Cardiac fibroblast (primary cell): ENCODE measurements at regions not wholly inside any gene's neighbourhood (a gene's known extent, or its start where the extent isn't known, plus 50 kb on each side); places are given as distances from the start of the nearest gene placed in this dataset.

Experiments
- DNase-seq, 2 donors: peaks; one replicate each; pipeline versions ENCODE4 v3.0.0 to v3.0.0-alpha.2; 2010; ENCODE audit warnings: low read depth in 2 of 2
- H3K4me3 ChIP-seq, 2 donors: replicated peaks in 1 of 2; 1 replicate in 1 of 2; 2 replicates in 1 of 2; pipeline ENCODE4 v1.5.1; 2011; ENCODE audit warnings: low read depth in 2 of 2, low read length in 2 of 2, mild to moderate bottlenecking in 2 of 2, moderate library complexity in 1 of 2
- TF ChIP-seq, protein P1 (sequence below): IDR thresholded peaks from one replicate; pipeline ENCODE4 v1.5.1; 2011; ENCODE audit warnings: low read depth, mild to moderate bottlenecking, low read length, inconsistent platforms

DNA sequence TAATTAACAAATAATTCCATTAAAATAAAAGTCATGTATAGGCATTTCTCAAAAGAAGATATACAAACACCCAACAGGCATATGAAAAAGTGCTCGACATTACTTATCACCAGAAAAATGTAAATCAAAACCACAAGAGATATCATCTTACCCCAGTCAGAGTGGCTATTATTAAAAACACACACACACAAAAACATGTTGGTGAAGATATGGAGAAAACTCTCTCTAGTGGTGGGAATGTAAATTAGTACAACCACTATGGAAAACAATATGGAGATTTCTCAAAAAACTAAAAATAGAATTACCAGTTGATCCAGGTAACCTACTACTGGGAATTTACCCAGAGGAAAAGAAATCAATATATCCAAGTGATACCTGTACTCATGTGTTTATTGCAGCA lies 966.3 kb upstream of the POU3F3 start:
- no peak for DNase-seq
- TF ChIP-seq, protein P1, sequence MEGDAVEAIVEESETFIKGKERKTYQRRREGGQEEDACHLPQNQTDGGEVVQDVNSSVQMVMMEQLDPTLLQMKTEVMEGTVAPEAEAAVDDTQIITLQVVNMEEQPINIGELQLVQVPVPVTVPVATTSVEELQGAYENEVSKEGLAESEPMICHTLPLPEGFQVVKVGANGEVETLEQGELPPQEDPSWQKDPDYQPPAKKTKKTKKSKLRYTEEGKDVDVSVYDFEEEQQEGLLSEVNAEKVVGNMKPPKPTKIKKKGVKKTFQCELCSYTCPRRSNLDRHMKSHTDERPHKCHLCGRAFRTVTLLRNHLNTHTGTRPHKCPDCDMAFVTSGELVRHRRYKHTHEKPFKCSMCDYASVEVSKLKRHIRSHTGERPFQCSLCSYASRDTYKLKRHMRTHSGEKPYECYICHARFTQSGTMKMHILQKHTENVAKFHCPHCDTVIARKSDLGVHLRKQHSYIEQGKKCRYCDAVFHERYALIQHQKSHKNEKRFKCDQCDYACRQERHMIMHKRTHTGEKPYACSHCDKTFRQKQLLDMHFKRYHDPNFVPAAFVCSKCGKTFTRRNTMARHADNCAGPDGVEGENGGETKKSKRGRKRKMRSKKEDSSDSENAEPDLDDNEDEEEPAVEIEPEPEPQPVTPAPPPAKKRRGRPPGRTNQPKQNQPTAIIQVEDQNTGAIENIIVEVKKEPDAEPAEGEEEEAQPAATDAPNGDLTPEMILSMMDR: no peak
- no peak overlapping the region for H3K4me3 ChIP-seq

DNA sequence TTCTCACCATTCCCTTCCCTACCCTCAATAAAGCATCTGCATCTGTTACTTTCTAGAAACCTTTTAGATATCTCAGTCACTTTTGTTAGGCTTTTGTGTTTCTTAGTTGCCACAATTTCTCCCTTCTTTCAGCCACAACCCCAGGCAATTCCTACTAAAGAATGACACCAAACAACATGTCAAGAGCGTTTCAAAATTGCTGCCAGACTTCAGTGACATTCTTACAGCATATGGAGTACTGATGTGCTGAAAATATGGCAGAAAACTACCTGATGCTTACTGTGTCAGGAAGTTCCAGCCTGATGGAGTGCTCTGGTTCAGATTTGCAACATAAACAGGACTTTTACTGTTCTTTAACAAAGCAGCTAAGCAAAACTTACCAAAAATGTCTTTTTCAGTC lies 957.7 kb upstream of the POU3F3 start:
- no peak overlapping the region for H3K4me3 ChIP-seq
- TF ChIP-seq, protein P1: no peak
- DNase-seq: no peak

DNA sequence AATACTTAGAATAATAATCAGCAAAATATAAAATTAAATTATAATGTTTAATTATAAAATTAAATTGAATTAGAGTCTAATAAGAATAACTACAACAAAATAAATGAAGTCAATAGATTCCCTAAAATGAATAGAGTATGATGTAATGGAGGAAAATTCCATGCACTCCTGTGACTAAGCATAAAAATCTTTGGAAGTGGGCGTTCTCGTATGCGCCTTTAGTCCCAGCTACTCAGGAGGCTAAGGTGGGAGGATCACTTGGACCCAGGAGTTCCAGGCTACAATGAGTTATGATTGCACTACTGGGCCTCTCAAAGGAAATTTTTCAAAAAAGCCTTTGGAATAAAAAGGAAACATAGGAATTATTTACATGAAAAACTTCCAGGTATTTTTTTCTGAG lies 955.4 kb upstream of the POU3F3 start:
- DNase-seq: no peak
- TF ChIP-seq, protein P1: no peak
- H3K4me3 ChIP-seq: no peak overlapping the region

DNA sequence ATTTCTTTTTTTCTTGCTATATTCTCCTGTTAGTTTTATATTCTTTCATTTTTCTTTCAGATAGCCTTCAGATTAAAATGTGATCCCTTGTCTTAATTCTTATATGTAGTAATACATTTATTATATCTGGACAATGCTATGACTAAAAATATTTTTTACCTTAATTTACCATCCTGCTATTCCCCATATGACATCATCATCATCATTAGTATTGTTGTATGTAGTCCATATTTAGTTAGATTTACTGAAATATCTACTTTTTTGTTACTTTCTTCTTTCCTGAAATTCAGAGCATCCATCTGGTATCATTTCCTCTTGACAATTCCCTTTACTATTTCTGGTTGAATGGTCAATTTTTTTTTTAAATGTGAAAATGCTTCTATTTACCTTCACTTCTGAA lies 951.6 kb upstream of the POU3F3 start:
- H3K4me3 ChIP-seq: no peak overlapping the region
- DNase-seq: no peak
- TF ChIP-seq, protein P1: no peak

DNA sequence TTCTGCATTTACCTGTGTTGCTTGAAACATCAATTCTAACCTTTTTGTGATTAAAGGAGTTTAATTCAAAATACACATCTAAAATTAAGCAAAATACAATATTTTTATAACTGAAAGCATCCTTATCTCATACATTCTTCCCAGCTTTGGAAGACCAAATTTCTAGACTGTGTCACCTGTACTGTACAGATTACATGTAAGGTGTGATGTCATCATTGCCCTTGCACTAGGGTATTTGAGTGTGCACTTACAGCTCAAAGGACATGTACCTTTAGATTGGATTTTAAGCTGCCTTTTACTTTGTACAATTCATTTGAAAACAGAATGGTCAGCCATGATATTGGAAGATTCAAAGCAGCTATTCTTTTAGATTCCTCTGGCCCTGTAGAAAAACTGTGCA lies 932.8 kb upstream of the POU3F3 start:
- TF ChIP-seq, protein P1: no peak

DNA sequence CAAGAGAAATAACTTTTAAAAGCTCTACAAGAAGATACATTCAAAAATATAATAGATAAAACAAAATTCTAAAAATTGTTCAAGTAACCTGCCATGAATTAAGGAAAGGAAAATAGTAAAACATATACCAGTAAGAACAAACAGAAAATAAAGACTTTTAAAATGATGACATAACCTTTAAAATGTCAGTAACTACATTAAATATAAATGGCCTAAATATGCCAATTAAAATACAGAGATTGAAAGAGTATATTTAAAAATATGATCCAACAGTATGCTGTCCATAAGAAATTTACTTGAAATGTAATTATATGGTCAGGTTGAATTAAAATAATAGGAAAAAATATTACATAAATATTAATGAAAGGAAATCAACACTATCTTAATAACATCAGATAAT lies 911.7 kb upstream of the POU3F3 start:
- DNase-seq: no peak
- TF ChIP-seq, protein P1: no peak
- H3K4me3 ChIP-seq: no peak overlapping the region

More for the DNA sequence above, 932.8 kb upstream of the POU3F3 start:
- no peak for DNase-seq
- H3K4me3 ChIP-seq: no peak overlapping the region

DNA sequence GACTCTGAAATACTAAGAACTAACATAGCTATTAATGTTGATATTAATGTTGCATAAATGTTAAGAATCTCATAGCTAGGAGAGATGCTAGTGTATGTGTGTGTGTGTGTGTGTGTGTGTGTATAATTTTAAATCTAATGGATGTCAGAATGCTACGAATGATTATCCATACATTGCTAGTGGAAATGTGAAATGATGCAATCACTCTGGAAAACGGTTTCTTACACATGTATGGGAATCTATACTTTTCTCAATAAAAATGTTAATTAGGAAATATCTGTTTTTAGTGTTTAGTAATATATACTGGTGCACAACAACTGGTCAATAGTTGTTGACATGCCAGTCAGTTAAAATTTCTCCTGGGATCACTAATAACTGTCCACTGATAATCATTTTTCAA lies 908.8 kb upstream of the POU3F3 start:
- DNase-seq: no peak
- TF ChIP-seq, protein P1: no peak

More for the DNA sequence above, 908.8 kb upstream of the POU3F3 start:
- H3K4me3 ChIP-seq: no peak overlapping the region
